ENCODE measurements at regions not wholly inside any gene's neighbourhood (a gene's known extent, or its start where the extent isn't known, plus 50 kb on each side); places are given as distances from the start of the nearest gene placed in this dataset.
A peak's percentile ranks its signal among the peaks of the same experiment; 100 is the strongest.
"Not testable (repeated sequence)": the region's sequence is repeated elsewhere in the genome, so short reads cannot be mapped to it uniquely, and the experiment has no call there.

DNA sequence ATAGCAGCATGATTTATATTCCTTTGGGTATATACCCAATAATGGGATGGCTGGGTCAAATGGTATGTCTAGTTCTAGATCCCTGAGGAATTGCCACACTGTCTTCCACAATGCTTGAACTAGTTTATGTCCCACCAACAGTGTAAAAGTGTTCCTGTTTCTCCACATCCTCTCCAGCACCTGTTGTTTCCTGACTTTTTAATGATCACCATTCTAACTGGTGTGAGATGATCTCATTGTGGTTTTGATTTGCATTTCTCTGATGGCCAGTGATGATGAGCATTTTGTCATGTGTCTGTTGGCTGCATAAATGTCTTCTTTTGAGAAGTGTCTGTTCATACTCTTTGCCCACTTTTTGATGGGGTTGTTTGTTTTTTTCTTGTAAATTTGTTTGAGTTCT, 54.0 kb upstream of the GPR89A start:
- not testable (repeated sequence) for DNase-seq (ENCODE audit: low read depth)

DNA sequence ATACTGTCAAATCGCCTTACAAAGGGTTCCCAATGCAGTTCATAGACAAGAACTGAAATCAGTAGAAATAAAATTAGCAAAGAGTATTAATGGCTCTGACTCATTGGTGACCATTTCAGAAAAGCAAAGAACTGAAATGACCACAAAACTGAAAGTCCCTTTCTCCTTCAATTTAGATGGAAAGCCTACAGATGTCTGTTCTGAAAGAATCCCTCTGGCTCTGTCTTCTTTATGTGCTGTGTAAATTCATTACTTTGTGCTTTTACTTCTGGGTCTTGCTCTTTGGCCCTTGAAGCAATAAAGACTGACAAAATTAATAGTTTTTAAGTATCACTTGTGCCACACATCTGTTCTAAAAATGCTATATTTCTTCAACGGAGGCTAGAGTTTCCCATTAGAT, 62.7 kb upstream of the GPR89A start:
- no peak for DNase-seq (ENCODE audit: low read depth)

DNA sequence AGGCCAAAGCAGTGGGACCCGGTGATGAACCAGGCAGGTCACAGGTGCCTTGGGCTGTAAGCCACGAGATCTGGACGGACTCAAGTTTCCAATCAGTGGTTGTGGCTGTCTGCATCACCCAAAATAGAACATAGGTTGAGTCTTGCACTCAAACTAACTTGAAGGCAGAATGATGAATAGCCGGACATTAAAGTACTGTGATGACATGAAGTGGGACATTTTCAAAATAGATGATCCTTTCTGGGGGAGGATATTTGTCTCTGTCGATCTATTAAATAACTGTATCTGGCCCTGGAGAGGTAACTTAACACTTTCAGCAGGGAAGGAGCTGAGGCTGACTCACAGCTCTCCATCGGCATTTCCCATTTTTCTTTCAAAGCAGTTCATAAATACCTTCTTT, 66.1 kb upstream of the GPR89A start:
- DNase-seq (ENCODE audit: low read depth) = peak; percentile 24

DNA sequence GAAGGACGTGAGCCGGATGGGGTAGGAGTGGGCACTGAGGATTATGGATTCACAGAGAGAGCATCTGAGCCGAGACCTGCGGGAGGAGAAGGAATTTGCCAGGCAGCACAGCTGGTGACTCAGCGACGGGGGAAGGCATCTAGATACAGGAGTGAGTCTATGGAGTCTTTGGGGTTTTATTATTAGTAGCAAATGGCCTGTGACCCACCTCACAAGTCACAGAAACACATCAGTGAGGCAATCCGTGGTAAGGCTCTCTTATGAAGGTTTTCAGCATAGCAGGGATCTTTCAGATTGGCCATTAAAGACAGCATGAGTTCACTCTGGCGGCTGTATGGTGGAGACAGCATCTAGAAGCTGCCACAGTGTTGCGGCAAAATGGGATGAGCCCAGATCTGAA, 66.5 kb upstream of the GPR89A start:
- peak; percentile 75 for DNase-seq (ENCODE audit: low read depth)

DNA sequence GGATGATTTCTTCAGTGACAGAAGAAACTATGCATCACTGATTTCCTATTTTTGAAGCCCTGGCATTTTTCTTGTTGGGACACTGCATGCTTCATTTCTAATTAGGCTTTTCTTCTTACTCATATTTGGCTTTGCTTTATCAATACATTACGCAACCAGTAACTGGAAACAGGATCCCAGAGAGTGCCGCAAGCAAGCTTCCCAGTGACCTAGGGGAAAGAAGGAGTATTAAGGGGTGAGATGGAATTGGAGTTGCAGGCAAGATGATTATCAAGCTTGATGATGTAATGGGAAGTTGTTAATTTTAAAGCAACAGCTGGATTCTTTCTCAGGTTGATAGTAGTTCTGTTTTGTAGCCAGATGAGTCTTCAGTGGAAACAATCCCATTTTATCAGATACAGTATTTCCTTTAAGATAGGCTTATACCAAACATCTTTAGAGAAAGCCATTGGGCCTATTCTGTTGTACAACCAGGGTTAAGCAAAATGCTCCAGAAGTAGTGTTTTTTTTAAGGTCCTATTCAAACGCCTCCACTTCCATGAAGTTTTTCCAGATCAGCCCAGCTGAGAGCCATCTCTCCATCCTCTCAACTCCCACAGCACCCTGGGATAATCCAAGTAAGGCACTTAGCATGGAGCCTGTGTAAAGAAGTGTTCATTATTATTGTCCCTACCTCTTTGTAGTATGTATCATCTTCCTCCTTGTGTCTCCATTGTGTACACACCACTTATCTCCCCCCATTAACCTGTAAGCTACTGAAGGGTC, 69.5 kb upstream of the GPR89A start:
- not testable (repeated sequence) for DNase-seq (ENCODE audit: low read depth)

DNA sequence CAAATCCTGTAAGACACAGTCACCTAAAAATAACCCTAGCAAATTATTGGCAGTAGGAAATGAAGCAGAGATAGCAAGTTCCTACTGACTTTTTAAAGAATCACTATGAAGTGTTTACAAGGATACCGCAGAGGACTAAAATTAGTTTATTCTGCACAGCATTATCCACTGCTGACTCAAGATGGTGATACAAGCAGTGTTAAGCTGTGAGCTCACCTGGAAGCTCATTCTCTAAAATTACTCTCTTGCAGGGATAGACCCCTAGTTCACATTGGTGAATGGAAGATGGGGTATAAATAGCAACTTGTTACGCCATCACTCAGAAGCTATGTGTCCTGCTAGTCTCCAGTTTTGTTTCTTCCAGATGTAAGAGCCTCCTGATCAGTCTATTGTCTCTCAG, 70.8 kb upstream of the GPR89A start:
- peak; percentile 73 for DNase-seq (ENCODE audit: low read depth)

DNA sequence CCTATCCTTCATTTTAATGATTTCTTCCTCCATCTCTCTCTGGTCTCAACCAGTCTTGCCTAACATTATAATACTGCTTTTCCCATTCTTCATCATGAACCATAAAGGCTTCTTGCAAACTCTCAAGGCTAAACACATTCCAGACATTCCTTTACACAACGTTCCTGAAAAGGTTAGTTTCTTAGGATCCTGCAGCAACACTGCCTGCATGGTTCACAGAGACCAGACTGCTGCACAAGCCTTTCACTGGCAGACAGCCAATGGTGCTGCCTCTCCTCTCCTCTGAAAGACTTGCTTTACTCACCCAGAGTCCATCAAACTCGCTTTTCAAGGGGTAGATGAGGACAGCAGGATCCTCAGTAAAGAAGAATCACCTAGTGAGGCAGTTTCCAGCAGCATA, 72.3 kb upstream of the GPR89A start:
- DNase-seq (ENCODE audit: low read depth) = peak; percentile 54

DNA sequence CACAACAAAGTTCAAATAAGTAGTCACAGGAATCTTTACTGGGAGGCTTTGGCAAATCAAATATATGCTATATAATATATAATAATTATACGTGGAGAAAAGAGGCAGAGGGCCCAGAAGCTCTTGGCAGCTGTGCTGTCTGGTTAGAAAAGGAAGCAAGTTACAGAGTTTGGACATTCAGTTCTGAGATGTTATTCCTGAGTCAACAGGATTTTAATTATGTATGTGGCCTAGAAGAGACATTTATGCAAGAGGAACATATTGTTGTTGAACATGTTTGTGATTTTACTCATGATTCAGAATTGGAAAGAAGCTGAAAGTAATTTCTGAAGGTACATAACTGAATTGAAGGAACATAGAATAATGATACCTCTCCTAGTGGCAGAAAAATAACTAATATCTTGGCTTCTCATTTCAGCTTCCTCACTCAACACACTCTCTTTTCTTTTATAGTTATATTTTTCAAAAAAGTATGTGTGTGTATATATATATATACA, 79.7 kb upstream of the GPR89A start:
- DNase-seq (ENCODE audit: low read depth) = not testable (repeated sequence)

DNA sequence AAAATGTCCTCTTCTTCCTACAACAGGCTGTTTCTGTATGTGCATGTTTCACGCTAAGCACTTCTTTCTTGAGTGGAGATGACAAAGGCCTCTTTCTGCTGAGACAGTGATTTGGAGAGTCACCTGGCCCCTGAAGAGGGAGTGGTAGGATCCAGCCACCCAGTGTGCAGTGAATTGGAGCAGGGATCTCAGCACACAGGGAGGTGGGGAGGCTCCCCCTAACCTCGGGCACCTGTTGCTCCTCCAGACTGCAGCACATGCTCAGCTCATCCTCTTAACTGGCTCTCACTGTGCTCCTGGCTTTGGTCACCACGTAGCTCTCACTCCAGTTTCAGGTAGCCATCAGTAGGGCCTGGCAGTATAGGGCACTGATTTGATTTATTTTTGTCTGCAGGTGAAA, 87.6 kb upstream of the GPR89A start:
- not testable (repeated sequence) for DNase-seq (ENCODE audit: low read depth)

DNA sequence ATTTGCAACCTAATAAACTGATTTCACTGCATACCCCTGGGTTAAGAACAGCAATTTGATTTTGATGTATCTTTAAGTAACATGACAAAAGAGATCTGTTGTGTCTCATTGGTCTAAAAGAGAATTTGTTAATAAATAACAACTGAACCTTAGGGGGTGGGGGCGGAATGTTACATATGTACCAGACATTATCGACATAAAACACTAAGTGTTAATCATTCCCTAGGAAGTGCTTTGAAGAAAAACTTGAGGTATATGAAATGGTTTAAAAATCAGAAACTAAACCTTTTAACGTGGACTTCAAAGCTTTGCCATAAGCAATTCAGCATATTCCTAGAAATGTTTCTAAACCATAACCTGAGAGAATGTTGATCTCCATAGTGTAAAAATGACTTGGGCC, 88.5 kb upstream of the GPR89A start:
- DNase-seq (ENCODE audit: low read depth) = not testable (repeated sequence)

DNA sequence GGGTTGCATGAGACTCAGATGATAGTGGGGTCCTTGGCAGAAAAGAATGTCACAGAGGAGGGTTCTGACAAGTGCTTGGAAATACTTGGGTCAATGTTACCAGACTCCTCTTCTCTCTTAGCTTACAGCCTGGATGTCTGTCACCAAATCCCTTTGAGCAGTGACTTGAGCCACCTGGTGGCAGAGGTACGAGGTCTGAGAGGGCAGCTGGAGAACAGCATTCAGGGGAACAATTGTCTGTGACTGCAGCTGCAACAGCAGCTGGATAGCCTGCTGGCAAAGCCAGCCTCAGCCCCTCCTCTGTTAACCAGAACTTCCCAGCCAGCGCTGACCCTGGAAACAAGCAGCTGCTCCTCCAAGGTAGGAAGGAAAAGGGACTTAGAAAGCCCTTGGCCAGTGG, 87.6 kb upstream of the NBPF20 start:
- not testable (repeated sequence) for DNase-seq (ENCODE audit: low read depth)

DNA sequence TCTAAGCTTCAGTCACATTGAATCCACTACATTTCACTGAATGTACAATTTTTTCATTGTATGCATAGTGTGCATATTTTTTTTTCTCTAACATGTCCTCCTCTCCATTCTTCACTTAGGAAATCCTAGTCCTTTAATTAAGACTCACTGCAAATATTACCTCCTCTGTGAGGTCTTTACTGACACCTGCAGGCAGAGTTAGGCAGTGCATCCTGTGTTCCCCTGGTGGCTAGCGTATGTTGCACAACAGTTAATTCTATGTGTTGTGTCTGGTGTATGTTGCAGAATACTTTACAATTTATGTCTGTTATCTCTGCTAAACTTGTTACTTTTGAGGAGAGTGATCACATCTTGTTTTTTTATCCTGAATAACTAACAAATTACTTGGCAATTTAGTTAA, 82.7 kb upstream of the NBPF20 start:
- DNase-seq (ENCODE audit: low read depth) = not testable (repeated sequence)

DNA sequence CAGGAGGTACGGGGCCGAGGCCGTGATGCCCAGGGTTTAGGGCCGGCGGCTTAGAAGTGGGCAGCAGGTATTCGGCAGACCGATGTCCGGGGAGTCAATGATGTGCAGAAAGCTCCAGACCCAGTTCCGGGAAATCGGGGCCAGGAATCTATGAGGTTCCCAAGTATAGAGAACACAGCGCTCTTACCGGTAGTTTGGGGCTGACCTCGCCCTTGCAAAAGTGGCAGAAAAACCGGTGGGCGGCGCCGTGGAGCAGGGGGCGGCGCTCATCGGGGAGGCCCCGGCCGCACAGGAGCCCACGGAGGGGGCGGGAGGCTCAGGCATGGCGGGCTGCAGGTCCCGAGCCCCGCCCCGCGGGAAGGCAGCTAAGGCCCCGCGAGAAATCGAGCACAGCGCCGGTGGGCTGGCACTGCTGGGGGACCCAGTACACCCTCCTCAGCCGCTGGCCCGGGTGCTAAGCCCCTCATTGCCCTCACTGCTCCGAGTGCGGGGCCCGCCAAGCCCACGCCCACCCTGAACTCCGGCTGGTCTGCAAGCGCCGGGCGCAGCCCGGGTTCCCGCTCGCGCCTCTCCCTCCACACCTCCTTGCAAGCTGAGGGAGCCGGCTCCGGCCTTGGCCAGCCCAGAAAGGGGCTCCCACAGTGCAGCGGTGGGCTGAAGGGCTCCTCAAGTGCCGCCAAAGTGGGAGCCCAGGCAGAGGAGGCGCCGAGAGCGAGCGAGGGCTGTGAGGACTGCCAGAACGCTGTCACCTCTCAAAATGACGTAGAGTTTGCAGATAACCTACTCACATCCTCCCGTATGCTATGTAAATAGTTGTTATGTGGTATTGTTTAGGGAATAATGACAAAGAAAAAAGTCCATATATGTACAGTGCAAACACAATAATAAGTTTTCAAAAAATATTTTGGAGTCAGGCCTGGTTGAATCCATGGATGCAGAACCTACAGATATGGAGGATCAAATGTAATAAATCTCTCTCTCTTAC, 80.6 kb upstream of the NBPF20 start:
- not testable (repeated sequence) for DNase-seq (ENCODE audit: low read depth)

DNA sequence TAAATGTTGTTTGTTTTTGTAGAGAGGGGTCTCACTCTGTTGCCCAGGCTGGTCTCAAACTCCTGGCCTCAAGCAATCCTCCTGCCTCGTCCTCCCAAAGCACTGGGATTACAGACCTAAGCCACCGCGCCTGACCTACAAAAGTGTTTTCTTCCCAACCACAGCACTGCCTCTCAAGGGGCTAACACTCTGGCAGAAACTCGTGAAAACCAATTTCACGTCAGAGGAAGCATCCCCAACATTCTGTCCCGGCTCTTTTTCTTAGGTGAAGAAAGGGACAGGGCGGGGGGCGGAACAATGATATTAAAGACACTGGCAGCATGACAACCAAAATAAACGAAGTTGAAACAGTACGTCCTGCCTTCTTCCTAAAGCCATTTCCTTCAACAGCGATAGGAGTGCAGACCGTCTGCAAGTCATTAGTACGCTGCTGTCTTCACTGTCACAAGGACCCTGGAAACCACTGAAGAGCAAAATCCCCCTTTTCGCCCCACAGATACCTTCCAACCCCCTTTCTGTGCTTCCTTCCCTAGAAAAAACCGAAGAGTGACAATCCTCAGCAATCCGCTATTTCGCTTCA, 79.5 kb upstream of the NBPF20 start:
- not testable (repeated sequence) for DNase-seq (ENCODE audit: low read depth)

DNA sequence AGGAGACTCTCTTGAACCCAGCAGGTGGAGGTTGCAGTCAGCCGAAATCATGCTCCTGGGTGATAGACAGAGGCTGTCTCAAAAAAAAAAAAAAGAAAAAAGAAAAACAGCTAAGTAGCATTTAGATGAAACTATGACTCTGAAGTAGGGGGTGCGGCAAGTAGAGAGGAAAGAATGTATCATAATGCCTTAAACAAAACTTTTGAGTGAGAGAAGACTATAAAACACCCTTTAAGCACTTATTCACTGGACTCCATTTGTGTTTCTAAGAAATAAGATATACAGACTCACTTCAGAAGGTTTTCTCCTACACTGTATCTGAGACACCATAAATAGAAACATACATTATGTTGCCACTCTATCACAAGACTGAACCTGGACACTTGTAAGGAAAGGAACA, 78.9 kb upstream of the NBPF20 start:
- DNase-seq (ENCODE audit: low read depth) = not testable (repeated sequence)

DNA sequence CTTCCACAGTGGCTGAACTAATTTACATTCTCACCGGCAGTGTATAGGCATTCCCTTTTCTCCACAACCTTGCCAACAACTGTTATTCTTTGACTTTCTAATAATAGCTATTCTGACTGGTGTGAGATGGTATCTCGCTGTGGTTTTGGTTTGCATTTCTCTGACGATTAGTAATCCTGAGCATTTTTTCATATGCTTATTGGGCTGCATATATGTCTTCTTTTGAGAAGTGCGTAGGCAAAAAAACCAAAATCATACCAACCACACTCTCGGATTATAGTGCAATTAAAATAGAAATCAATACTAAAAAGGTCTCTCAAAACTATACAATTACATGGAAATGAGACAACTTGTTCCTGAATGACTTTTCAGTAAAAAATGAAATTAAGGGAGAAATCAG, 74.8 kb upstream of the NBPF20 start:
- not testable (repeated sequence) for DNase-seq (ENCODE audit: low read depth)

DNA sequence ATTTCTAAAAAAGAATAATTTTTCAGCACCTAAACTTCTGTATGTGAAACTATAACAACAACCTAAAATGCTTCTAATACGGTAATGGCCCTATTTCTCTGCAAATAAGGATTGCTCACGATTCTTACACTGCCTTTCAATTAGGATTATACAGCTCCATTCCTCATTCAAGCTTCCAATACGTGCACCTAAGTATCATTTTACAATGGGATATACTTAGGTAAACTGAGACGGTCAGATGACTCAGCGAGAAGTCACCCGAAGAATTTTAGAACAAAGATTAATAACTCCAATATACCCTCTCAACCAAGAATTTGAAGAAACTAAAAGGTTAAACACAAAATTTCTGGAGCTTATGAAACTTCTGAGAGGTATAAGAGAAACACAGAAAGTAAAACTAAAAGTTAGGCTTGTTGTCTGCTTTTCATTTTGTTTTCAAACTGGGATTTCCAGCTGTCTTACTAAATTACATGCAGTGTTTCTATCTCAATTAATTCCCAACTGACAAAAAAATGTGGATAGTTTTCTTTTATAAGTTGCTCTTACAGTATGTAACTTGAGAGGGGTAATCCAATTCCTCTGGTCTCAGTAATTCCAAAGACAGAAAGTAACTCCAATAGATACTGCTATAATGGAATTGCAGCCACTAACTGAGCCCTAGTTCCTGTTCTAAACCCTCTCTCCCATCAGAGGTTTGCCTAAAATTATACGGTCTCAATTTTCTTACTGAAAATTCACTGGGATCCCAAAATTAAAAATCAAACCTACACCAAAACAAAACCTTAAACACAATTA, 69.9 kb upstream of the NBPF20 start:
- not testable (repeated sequence) for DNase-seq (ENCODE audit: low read depth)

DNA sequence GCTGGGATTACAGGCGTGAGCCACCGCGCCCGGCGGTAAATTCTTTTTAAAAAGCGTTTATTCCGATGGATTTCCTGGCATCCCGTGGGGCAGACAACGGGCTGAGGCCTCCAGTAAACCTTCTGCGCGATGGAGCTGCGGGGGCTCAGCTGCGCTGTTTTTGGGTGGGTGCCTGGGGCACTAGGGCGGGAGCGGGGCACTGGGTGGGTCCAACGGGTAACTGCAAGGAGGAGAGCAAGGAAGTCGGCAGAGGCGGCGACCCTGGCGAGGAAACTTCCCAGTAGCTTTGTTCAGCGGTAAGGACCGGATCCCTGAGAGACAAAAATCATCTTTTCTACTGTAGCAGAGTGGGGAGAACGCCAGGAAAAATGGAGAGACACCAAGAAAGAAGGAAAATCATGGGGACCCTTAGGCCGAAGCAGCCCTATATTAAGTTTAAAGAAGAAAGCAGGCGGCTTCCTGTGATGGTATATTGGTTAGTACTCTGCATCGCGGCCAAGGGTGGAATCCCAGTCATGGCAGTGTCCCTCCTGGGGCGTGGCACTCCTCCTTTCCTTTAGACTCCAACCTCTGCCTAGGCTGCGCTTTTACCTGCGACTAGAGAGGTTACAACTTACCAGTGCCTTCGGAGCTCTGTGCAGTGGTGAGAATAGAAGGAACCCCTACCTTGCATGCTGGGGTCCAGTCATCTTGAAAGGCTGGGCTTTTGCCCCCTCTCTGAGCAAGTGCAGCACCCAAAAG, 63.0 kb upstream of the NBPF20 start:
- DNase-seq (ENCODE audit: low read depth) = not testable (repeated sequence)

DNA sequence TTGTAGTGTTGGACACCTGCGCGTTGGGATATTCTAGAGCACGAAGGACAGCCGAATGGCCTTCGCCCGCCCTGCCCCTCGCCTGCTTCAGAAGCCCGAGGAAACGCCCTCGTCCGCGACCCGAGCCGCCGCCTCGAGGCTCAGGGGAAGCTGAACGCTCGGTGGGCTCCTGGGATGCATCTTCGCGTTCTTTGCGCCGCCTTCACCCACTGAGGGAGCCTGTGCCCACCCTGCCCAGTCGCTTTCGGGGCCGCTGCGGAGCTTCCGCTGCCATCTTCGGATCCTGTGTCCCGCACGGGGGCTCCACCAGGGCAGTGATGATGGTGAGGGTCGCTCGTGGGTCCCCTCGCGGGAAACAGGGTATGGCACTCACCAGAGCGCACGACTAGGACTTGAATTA, 61.8 kb upstream of the NBPF20 start:
- not testable (repeated sequence) for DNase-seq (ENCODE audit: low read depth)

DNA sequence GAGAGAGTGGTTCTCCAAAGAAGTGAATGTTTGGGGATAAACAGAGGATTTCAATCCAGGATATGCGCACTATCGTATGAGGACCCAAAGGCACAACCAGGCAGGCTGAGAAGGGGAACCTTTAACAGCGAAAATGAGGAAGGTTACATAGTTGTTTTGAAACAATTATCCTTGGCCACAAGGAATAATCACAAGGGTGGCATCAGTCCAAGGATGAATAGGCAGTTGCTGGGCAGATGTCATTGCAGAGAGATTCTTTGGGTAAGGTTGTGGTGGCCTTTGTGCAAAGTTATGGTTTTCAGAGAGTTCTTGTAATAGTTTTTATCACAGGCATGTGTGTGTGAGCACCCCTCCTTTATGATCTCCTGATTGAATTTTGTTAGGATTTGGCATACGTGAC, 58.9 kb upstream of the NBPF20 start:
- peak; percentile 35 for DNase-seq (ENCODE audit: low read depth)
